Rectal smooth muscle tissue (tissue), 1 donor: ENCODE measurements at regions not wholly inside any gene's neighbourhood (a gene's known extent, or its start where the extent isn't known, plus 50 kb on each side); places are given as distances from the start of the nearest gene placed in this dataset.
"Not testable (repeated sequence)": the region's sequence is repeated elsewhere in the genome, so short reads cannot be mapped to it uniquely, and the experiment has no call there.

ENCODE experiments used
- H3K27ac ChIP-seq: one replicate; pipeline ENCODE4 v1.7.0; 2013; ENCODE audit warnings: low read depth, low read length, inconsistent platforms
- H3K27me3 ChIP-seq: one replicate; pipeline ENCODE4 v1.7.0; 2013; ENCODE audit warnings: low read length; ENCODE audit not compliant: control insufficient read depth, insufficient read depth
- H3K36me3 ChIP-seq: one replicate; pipeline ENCODE4 v1.7.0; 2013; ENCODE audit warnings: low read length; ENCODE audit not compliant: control insufficient read depth, insufficient read depth
- H3K4me1 ChIP-seq: one replicate; pipeline ENCODE4 v1.7.0; 2013; ENCODE audit warnings: low read length; ENCODE audit not compliant: control insufficient read depth, insufficient read depth
- H3K4me3 ChIP-seq: one replicate; pipeline ENCODE4 v1.7.0; 2013; ENCODE audit warnings: low read length
- H3K9ac ChIP-seq: one replicate; pipeline ENCODE4 v1.7.0; 2013; ENCODE audit warnings: low read length

DNA sequence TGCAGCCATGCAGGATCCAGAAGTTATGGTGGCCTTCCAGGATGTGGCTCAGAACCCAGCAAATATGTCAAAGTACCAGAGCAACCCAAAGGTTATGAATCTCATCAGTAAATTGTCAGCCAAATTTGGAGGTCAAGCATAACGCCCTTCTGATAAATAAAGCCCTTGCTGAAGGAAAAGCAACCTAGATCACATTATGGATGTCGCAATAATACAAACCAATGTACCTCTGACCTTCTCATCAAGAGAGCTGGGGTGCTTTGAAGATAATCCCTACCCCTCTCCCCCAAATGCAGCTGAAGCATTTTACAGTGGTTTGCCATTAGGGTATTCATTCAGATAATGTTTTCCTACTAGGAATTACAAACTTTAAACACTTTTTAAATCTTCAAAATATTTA, 157.8 kb downstream of the KCNRG start:
- not testable (repeated sequence) for H3K4me1 ChIP-seq, H3K36me3 ChIP-seq, H3K4me3 ChIP-seq, H3K9ac ChIP-seq, H3K27ac ChIP-seq, H3K27me3 ChIP-seq

GRCh38 chr13:50174630-50175029, 159.4 kb downstream of the KCNRG start:
- H3K4me1 ChIP-seq = no peaks in the 10 kb centered on the region
- H3K4me3 ChIP-seq = no peak overlapping the region
- no peak overlapping the region for H3K27ac ChIP-seq
- no peak overlapping the region for H3K9ac ChIP-seq
- no peaks in the 10 kb centered on the region for H3K27me3 ChIP-seq
- H3K36me3 ChIP-seq = no peaks in the 10 kb centered on the region

- no peaks in the 10 kb centered on the region for H3K27me3 ChIP-seq
- no peak overlapping the region for H3K4me3 ChIP-seq
- H3K4me1 ChIP-seq = no peaks in the 10 kb centered on the region
- no peaks in the 10 kb centered on the region for H3K36me3 ChIP-seq
- H3K9ac ChIP-seq = no peak overlapping the region
- H3K27ac ChIP-seq = no peak overlapping the region
Observed at GRCh38 chr13:50179977-50180376, 164.7 kb downstream of the KCNRG start.

DNA sequence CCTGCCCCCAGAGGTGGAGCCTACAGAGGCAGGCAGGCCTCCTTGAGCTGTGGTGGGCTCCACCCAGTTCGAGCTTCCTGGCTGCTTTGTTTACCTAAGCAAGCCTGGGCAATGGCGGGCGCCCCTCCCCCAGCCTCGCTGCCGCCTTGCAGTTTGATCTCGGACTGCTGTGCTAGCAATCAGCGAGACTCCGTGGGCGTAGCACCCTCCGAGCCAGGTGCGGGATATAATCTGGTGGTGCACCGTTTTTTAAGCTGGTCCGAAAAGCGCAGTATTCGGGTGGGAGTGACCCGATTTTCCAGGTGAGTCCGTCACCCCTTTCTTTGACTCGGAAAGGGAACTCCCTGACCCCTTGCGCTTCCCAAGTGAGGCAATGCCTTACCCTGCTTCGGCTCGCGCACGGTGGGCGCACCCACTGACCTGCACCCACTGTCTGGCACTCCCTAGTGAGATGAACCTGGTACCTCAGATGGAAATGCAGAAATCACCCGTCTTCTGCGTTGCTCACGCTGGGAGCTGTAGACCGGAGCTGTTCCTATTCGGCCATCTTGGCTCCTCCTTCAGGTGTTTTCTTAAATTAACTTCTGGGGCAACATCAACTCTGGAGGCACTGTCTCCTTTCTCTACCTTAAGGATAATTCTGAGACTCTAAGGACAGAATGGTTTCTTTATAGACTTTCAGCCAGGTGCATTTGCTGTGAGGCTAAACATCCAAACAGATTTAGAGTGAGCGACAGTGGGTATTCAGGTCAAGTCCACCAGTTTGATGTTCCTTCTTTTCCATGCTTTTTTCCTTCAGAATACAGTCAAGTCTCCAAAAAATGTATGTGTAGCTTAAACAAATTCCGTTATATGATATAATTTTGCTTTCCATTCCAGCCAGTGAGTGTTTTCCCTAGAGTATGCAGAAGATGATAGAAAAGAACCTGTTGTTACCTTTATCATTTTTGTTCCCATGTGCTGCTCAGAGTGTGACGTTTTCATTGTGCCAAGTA, 170.8 kb downstream of the KCNRG start:
- H3K36me3 ChIP-seq, H3K27ac ChIP-seq, H3K4me3 ChIP-seq, H3K9ac ChIP-seq, H3K4me1 ChIP-seq, H3K27me3 ChIP-seq: not testable (repeated sequence)

GRCh38 chr13:50187352-50188029, 172.2 kb downstream of the KCNRG start:
- Histone ChIP-seq H3K27ac (no peak overlapping the region), H3K4me3 (no peak overlapping the region), H3K4me1 (no peaks in the 10 kb centered on the region), H3K27me3 (no peaks in the 10 kb centered on the region), H3K9ac (no peak overlapping the region), H3K36me3 (no peaks in the 10 kb centered on the region)

DNA sequence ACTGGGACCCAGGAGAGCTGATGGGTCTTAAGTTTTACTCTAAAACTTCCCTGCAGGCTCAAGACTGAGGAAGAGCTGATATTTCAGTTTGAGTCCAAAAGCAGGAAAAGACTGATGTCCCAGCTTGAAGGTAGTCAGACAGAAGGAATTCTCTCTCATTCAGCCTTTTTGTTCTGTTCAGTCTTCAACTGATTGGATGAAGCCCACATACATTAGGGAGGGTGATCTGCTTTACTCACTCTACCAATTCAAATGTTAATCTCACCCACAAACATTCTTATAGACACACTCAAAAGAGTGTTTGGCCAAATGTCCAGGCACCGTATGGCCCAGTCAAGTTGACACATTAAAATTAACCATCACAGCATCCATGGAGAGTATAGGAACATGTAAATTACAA, 173.5 kb downstream of the KCNRG start:
- Histone ChIP-seq H3K27ac (no peak overlapping the region), H3K4me1 (no peaks in the 10 kb centered on the region)

DNA sequence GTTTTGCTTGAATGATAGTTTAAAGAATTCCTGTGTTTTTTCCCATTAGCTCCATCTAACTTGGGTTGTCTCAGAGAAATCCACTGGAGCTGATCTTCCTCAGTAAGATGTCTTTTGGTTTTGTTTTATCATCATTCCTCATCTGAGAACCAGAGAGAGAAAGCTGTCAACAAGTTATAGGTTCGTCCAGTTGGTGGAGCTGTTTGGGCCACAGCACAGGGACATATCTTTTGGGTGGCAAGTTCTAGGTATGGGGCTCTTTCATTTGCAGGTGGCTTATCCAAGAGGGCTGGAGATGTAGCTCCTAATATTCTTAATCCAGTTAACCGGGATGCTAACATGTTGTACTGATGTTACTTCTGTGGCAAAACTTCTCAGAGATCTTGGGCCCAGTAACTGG, 174.2 kb downstream of the KCNRG start:
- Histone ChIP-seq H3K9ac (no peak overlapping the region), H3K27ac (no peak overlapping the region), H3K4me1 (no peaks in the 10 kb centered on the region), H3K36me3 (no peaks in the 10 kb centered on the region), H3K4me3 (no peak overlapping the region), H3K27me3 (no peaks in the 10 kb centered on the region)

More for the DNA sequence above, 173.5 kb downstream of the KCNRG start:
- H3K4me3 ChIP-seq = no peak overlapping the region
- H3K36me3 ChIP-seq = no peaks in the 10 kb centered on the region
- no peaks in the 10 kb centered on the region for H3K27me3 ChIP-seq
- no peak overlapping the region for H3K9ac ChIP-seq

DNA sequence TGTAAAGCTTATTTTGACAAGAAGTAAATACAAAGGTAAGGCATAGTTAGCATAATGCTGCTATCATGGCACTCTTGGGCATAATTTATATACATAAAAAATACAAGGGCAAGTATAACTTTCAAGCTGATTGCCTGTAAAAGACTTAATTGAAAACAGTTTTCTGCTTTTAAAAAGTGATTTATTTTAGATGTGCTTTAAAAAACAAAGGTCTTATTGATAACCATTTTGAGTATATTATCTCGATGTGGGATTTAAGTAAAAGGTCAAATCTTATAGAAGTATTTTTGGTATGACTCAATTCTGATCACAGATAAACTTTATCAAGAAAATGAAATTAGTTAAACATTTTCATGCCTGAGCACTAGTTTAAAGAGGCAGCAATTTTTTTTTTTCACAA, 175.8 kb downstream of the KCNRG start:
- Histone ChIP-seq H3K4me1 (no peaks in the 10 kb centered on the region), H3K9ac (no peak overlapping the region), H3K27ac (no peak overlapping the region), H3K4me3 (no peak overlapping the region), H3K27me3 (no peaks in the 10 kb centered on the region), H3K36me3 (no peaks in the 10 kb centered on the region)

- no peaks in the 10 kb centered on the region for H3K27me3 ChIP-seq
- H3K4me3 ChIP-seq = no peak overlapping the region
- H3K36me3 ChIP-seq = no peaks in the 10 kb centered on the region
- no peak overlapping the region for H3K9ac ChIP-seq
- H3K27ac ChIP-seq = no peak overlapping the region
- no peaks in the 10 kb centered on the region for H3K4me1 ChIP-seq
Observed at GRCh38 chr13:50192272-50192813, 177.1 kb downstream of the KCNRG start.

- Histone ChIP-seq H3K36me3 (no peaks in the 10 kb centered on the region), H3K4me3 (no peak overlapping the region), H3K27me3 (no peaks in the 10 kb centered on the region), H3K4me1 (no peaks in the 10 kb centered on the region), H3K27ac (no peak overlapping the region), H3K9ac (no peak overlapping the region)
Observed at GRCh38 chr13:50195045-50195444, 179.8 kb downstream of the KCNRG start.

- Histone ChIP-seq H3K9ac (no peak overlapping the region), H3K4me1 (no peaks in the 10 kb centered on the region), H3K27ac (no peak overlapping the region), H3K4me3 (no peak overlapping the region), H3K36me3 (no peaks in the 10 kb centered on the region), H3K27me3 (no peaks in the 10 kb centered on the region)
Observed at GRCh38 chr13:50196118-50196517, 180.9 kb downstream of the KCNRG start.

DNA sequence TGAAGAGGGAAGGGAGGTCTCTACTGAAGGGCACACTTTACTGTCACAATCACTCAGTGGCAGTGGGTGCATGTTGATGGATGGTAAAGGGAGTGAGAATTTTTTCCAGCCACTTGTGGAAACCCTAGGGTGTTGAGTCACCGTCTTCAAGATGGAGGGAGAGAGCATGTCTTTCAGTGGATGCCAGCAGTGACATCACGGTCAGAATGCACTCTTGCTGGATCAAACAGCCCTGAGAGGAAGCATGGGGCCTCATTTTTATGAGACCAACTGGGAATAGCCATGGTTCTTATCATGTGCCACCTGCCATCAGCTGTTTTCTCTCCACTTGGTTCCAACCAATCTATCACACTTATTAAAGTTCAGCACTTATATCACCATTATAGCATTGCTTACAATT, 182.5 kb downstream of the KCNRG start:
- H3K9ac ChIP-seq = no peak overlapping the region
- H3K4me3 ChIP-seq = no peak overlapping the region
- no peaks in the 10 kb centered on the region for H3K27me3 ChIP-seq
- no peaks in the 10 kb centered on the region for H3K36me3 ChIP-seq
- H3K4me1 ChIP-seq = no peaks in the 10 kb centered on the region
- no peak overlapping the region for H3K27ac ChIP-seq
